GM12864 (cell line): ENCODE measurements at regions not wholly inside any gene's neighbourhood (a gene's known extent, or its start where the extent isn't known, plus 50 kb on each side); places are given as distances from the start of the nearest gene placed in this dataset.

Experiments
- DNase-seq: peaks from one replicate; pipeline ENCODE4 v3.0.0-alpha.2; 2011; ENCODE audit warnings: low read depth
- H3K4me3 ChIP-seq: 2 replicates; pipeline ENCODE4 v1.5.1; 2011; ENCODE audit warnings: mild to moderate bottlenecking, low read depth, low read length, control low read depth
- CTCF ChIP-seq: IDR thresholded peaks from 2 replicates; pipeline ENCODE4 v1.5.1; 2011; ENCODE audit warnings: low read depth, mild to moderate bottlenecking, moderate library complexity, low read length, control low read depth, inconsistent platforms; ENCODE audit errors: missing control alignments

- no peak for DNase-seq
- TF ChIP-seq CTCF = no peak
- no peak overlapping the region for H3K4me3 ChIP-seq
Measured at GRCh38 chr20:60561052-60561451, 602.8 kb downstream of the CDH26 start.

GRCh38 chr20:60565083-60565482 is 606.9 kb downstream of the CDH26 start:
- DNase-seq = no peak
- no peak overlapping the region for H3K4me3 ChIP-seq
- TF ChIP-seq CTCF = no peak

GRCh38 chr20:60565551-60565950 is 607.3 kb downstream of the CDH26 start:
- no peak for DNase-seq
- no peak for TF ChIP-seq CTCF
- H3K4me3 ChIP-seq = no peak overlapping the region

GRCh38 chr20:60569116-60569515 is 610.9 kb downstream of the CDH26 start:
- TF ChIP-seq CTCF = no peak
- H3K4me3 ChIP-seq = no peak overlapping the region
- DNase-seq = no peak

- no peak overlapping the region for H3K4me3 ChIP-seq
- TF ChIP-seq CTCF = no peak
- DNase-seq = no peak
Measured at GRCh38 chr20:60570481-60571277, 612.5 kb downstream of the CDH26 start.

GRCh38 chr20:60573003-60573680 is 614.9 kb downstream of the CDH26 start:
- no peak for DNase-seq
- no peak for TF ChIP-seq CTCF

GRCh38 chr20:60576236-60576635 is 618.0 kb downstream of the CDH26 start:
- no peak for TF ChIP-seq CTCF
- no peak for DNase-seq
- H3K4me3 ChIP-seq = no peak overlapping the region

More at GRCh38 chr20:60573003-60573680, 614.9 kb downstream of the CDH26 start:
- H3K4me3 ChIP-seq = no peak overlapping the region
